ENCODE measurements at regions not wholly inside any gene's neighbourhood (a gene's known extent, or its start where the extent isn't known, plus 50 kb on each side); places are given as distances from the start of the nearest gene placed in this dataset.

DNA sequence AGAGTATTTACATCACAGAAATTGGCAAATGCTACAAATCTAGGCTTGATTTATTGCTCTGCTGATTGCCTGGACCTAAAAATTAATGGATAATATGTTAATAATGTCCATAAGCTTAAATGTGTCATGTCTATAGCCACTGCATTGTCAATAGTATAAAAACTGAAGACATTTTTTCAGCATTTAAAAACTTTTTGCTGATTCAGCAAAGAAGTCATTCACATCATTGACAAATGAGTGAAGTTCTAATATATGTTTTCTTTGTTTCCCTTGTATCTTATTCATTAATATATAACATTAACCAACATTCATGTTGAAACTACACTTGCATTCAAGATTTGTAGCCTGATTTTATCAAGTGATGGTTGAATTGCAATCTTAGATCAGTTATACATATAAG is 214.7 kb upstream of the XYLT1 start:
- no peak for TF ChIP-seq POLR2A (IDR thresholded peaks at IDR 0.05; ENCODE audit: low read depth)
- TF ChIP-seq, protein P1, sequence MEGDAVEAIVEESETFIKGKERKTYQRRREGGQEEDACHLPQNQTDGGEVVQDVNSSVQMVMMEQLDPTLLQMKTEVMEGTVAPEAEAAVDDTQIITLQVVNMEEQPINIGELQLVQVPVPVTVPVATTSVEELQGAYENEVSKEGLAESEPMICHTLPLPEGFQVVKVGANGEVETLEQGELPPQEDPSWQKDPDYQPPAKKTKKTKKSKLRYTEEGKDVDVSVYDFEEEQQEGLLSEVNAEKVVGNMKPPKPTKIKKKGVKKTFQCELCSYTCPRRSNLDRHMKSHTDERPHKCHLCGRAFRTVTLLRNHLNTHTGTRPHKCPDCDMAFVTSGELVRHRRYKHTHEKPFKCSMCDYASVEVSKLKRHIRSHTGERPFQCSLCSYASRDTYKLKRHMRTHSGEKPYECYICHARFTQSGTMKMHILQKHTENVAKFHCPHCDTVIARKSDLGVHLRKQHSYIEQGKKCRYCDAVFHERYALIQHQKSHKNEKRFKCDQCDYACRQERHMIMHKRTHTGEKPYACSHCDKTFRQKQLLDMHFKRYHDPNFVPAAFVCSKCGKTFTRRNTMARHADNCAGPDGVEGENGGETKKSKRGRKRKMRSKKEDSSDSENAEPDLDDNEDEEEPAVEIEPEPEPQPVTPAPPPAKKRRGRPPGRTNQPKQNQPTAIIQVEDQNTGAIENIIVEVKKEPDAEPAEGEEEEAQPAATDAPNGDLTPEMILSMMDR (IDR thresholded peaks at IDR 0.05): no peak
- no peak for TF ChIP-seq POLR2AphosphoS5 (IDR thresholded peaks at IDR 0.05)
- TF ChIP-seq EP300 (IDR thresholded peaks at IDR 0.05): no peak
- Histone ChIP-seq H3K36me3 (no peaks in the 10 kb centered on the region), H3K27me3 (no peaks in the 10 kb centered on the region), H3K27ac (replicated peaks in 1 of 4) (no peak overlapping the region), H3K4me3 (no peak overlapping the region), H3K9me3 (peaks cover 0 to 3% (median 0%) of the 10 kb centered on the region in 4 donors), H3K4me1 (peaks cover 0 to 19% (median 11%) of the 10 kb centered on the region in 4 donors)
- DNase-seq (ENCODE audit: extremely low spot score): no peak
- intact Hi-C loops (cut with DNase I): no loop called here

DNA sequence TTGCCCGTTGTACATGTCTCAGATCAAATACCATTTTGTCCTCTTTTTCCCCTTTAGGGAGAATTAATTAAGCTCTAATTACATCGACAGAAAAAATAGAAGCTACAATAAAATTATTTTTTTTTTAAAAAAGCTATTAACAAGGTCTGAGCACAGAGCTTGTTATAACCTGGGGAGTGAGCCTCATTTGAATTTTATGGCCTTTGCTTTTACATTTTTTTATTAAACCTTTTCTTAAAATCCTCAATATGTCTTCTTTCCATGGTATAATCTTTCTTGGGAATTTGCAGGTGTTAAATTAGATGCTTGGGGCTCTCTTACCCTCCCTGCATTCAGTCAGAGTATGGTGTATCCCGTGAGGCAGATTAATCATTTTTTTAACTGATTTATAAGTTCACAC is 212.5 kb upstream of the XYLT1 start:
- Histone ChIP-seq H3K4me1 (peaks cover 0 to 19% (median 11%) of the 10 kb centered on the region in 4 donors), H3K27ac (replicated peaks in 1 of 4) (no peak overlapping the region), H3K4me3 (no peak overlapping the region), H3K9me3 (peaks cover 0 to 13% (median 4%) of the 10 kb centered on the region in 4 donors), H3K36me3 (no peaks in the 10 kb centered on the region), H3K27me3 (no peaks in the 10 kb centered on the region)
- TF ChIP-seq POLR2AphosphoS5 (IDR thresholded peaks at IDR 0.05) (no peak), EP300 (IDR thresholded peaks at IDR 0.05) (no peak), POLR2A (IDR thresholded peaks at IDR 0.05; ENCODE audit: low read depth) (no peak)
- TF ChIP-seq, protein P1 (IDR thresholded peaks at IDR 0.05): no peak
- DNase-seq (ENCODE audit: extremely low spot score): no peak
- WGBS: 47% methylated on average over 3 of the region's 3 CpGs
- intact Hi-C loops (cut with DNase I): no loop called here

- 93% methylated on average over 3 of the region's 3 CpGs for WGBS
- no peak overlapping the region for H3K27ac ChIP-seq (replicated peaks in 1 of 4)
- H3K4me3 ChIP-seq: no peak overlapping the region
- H3K36me3 ChIP-seq: no peaks in the 10 kb centered on the region
- peak; percentile 91 for DNase-seq (ENCODE audit: extremely low spot score)
- intact Hi-C loops (cut with DNase I): no loop called here
- H3K27me3 ChIP-seq: no peaks in the 10 kb centered on the region
- TF ChIP-seq, protein P1 (IDR thresholded peaks at IDR 0.05): no peak
- TF ChIP-seq EP300 (IDR thresholded peaks at IDR 0.05) (no peak), POLR2AphosphoS5 (IDR thresholded peaks at IDR 0.05) (no peak), POLR2A (IDR thresholded peaks at IDR 0.05; ENCODE audit: low read depth) (no peak)
- peaks cover 0 to 13% (median 4%) of the 10 kb centered on the region in 4 donors for H3K9me3 ChIP-seq
- H3K4me1 ChIP-seq: no peaks in the 10 kb centered on the region
These were observed 205.4 kb upstream of the XYLT1 start for GRCh38 chr16:17676171-17676570.

DNA sequence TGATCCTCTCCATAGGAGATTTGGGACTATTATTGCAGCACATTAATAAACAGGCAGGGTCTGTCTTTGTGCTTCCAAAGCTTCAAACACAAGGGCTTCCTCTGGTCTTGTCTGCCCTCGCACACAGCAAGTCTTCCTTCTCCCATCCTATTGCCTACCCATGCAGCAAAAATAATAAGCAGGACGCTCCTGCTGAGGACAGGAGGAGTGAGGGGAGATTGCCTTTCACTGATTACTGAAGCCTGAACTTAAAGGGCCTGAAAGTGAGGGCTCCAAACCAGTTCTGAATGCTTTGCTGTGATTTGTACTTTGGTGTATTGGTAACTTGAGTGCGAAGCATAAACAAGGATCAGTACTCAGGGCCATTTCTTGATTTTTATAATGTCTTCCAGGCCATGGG is 197.6 kb upstream of the XYLT1 start:
- WGBS: 76% methylated on average over 3 of the region's 3 CpGs
- Histone ChIP-seq H3K27me3 (no peaks in the 10 kb centered on the region), H3K4me3 (no peak overlapping the region), H3K36me3 (no peaks in the 10 kb centered on the region), H3K27ac (replicated peaks in 1 of 4) (no peak overlapping the region), H3K9me3 (no peaks in the 10 kb centered on the region), H3K4me1 (no peaks in the 10 kb centered on the region)
- TF ChIP-seq EP300 (IDR thresholded peaks at IDR 0.05) (no peak), POLR2AphosphoS5 (IDR thresholded peaks at IDR 0.05) (no peak), POLR2A (IDR thresholded peaks at IDR 0.05; ENCODE audit: low read depth) (no peak)
- TF ChIP-seq, protein P1 (IDR thresholded peaks at IDR 0.05): no peak
- intact Hi-C loops (cut with DNase I): no loop called here
- peak; percentile 83 for DNase-seq (ENCODE audit: extremely low spot score)

DNA sequence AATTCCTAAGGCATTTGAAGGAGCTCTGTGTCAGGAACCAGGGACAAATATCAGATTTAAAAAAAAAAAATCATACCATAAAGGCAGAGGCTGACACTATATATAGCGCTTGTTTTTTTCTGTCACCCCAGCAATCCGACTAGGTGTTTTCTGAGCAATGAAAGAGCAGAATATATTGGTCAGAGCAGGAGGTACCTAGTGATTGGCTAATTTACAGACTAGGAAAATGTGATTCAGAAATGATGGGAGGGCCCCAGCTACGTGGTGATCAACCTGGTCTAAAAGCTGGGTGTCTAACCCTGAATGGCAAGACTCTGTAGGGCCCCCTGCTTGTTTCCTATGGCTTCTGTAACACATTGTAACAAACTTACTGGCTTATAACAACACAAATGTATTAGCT is 195.5 kb upstream of the XYLT1 start:
- no peaks in the 10 kb centered on the region for H3K36me3 ChIP-seq
- intact Hi-C loops (cut with DNase I): no loop called here

More for the DNA sequence above, 195.5 kb upstream of the XYLT1 start:
- no peaks in the 10 kb centered on the region for H3K9me3 ChIP-seq
- TF ChIP-seq, protein P1 (IDR thresholded peaks at IDR 0.05): no peak
- no peak for TF ChIP-seq EP300 (IDR thresholded peaks at IDR 0.05)
- no peak for TF ChIP-seq POLR2AphosphoS5 (IDR thresholded peaks at IDR 0.05)
- DNase-seq (ENCODE audit: extremely low spot score): peak; percentile 80
- no peak overlapping the region for H3K4me3 ChIP-seq
- H3K27me3 ChIP-seq: no peaks in the 10 kb centered on the region
- H3K27ac ChIP-seq (replicated peaks in 1 of 4): no peak overlapping the region
- H3K4me1 ChIP-seq: peaks cover 0 to 4% (median 2%) of the 10 kb centered on the region in 4 donors
- WGBS: 80% methylated on average over 3 of the region's 3 CpGs
